Kidney (tissue), 13 donors: ENCODE measurements at regions not wholly inside any gene's neighbourhood (a gene's known extent, or its start where the extent isn't known, plus 50 kb on each side); places are given as distances from the start of the nearest gene placed in this dataset.
A peak's percentile ranks its signal among the peaks of the same experiment; 100 is the strongest.

Source experiments
- DNase-seq, 5 donors: peaks; one replicate each; pipeline ENCODE4 v3.0.0-alpha.2; 2013 to 2020
- FAIRE-seq: peaks from 2 replicates; lab custom pipeline; 2012; peaks lifted over from hg19 to GRCh38; lab: Jason Lieb, UNC
- H3K27ac ChIP-seq, 2 donors: one replicate each; pipeline ENCODE4 v1.7.0; 2013; ENCODE audit warnings: low read depth in 2 of 2, low read length in 2 of 2, inconsistent platforms in 1 of 2
- H3K27me3 ChIP-seq: one replicate; pipeline ENCODE4 v1.7.1; 2013; ENCODE audit warnings: low read length, inconsistent platforms; ENCODE audit not compliant: control insufficient read depth, insufficient read depth
- H3K36me3 ChIP-seq, 3 donors: one replicate each; pipeline versions ENCODE4 v1.7.0 to v1.7.1; 2013; ENCODE audit warnings: low read length in 3 of 3, control low read depth in 1 of 3, inconsistent platforms in 1 of 3; ENCODE audit not compliant: insufficient read depth in 3 of 3, control insufficient read depth in 2 of 3
- H3K4me1 ChIP-seq, 3 donors: one replicate each; pipeline versions ENCODE4 v1.7.0 to v1.7.1; 2013; ENCODE audit warnings: low read length in 3 of 3, inconsistent platforms in 1 of 3, low read depth in 1 of 3; ENCODE audit not compliant: control insufficient read depth in 2 of 3, insufficient read depth in 2 of 3
- H3K4me3 ChIP-seq, 3 donors: one replicate each; pipeline versions ENCODE4 v1.7.0 to v1.8.1; 2013; ENCODE audit warnings: low read length in 3 of 3, control low read depth in 1 of 3, inconsistent platforms in 1 of 3
- H3K9ac ChIP-seq, 3 donors: one replicate each; pipeline versions ENCODE4 v1.7.0 to v1.7.1; 2013; ENCODE audit warnings: low read length in 3 of 3, control low read depth in 1 of 3, inconsistent platforms in 1 of 3
- H3K9me3 ChIP-seq, 3 donors: one replicate each; pipeline versions ENCODE4 v1.7.0 to v1.7.1; 2013; ENCODE audit warnings: low read length in 3 of 3, control low read depth in 1 of 3, inconsistent platforms in 1 of 3; ENCODE audit not compliant: control insufficient read depth in 2 of 3, insufficient read depth in 1 of 3
- CTCF ChIP-seq: IDR thresholded peaks from 3 replicates; pipeline ENCODE4 v1.5.1; 2012; ENCODE audit warnings: mild to moderate bottlenecking, moderate library complexity, borderline replicate concordance; ENCODE audit not compliant: insufficient read depth; ENCODE audit errors: extremely low read depth
- intact Hi-C: fragments of 100-400 bp; cut with DNase I; formaldehyde crosslinking; loops from one replicate; pipeline ENCODE4 v1.11.1; 2022
- donor health status: control.
- donor health status: control.
- donor health status: control.
- donor health status: control.
- donor health status: control.
- donor health status: DM: yes; HTN: yes; CAD: no.
- donor health status: Normal renal cell carcinoma (clear cell type).

GRCh38 chr6:41469156-41470028 lies 76.8 kb upstream of the FOXP4 start:
- DNase-seq: peak in 4 of 5 donors; percentile 79 to 93 (median 82)
- Histone ChIP-seq H3K27me3 (peaks cover 13% of the 10 kb centered on the region), H3K4me3 (no peak overlapping the region), H3K27ac (no peak overlapping the region), H3K36me3 (no peaks in the 10 kb centered on the region), H3K9me3 (no peaks in the 10 kb centered on the region), H3K9ac (no peak overlapping the region), H3K4me1 (no peaks in the 10 kb centered on the region)
- no peak for FAIRE-seq
- TF ChIP-seq CTCF: no peak
- intact Hi-C loops: loop anchor here (10.0 kb wide), 1 partner anchor 125 kb away; no protein-coding TSS in a partner anchor

GRCh38 chr6:41470029-41470330 lies 76.2 kb upstream of the FOXP4 start:
- Histone ChIP-seq H3K27me3 (peaks cover 13% of the 10 kb centered on the region), H3K4me1 (no peaks in the 10 kb centered on the region), H3K36me3 (no peaks in the 10 kb centered on the region), H3K4me3 (no peak overlapping the region), H3K9me3 (no peaks in the 10 kb centered on the region), H3K9ac (no peak overlapping the region), H3K27ac (no peak overlapping the region)
- intact Hi-C loops: no loop called here
- TF ChIP-seq CTCF: no peak
- DNase-seq (peak; percentile 59 to 76 (median 69)), FAIRE-seq (no peak)

- no peak overlapping the region for H3K4me3 ChIP-seq
- FAIRE-seq: no peak
- no peaks in the 10 kb centered on the region for H3K9me3 ChIP-seq
- intact Hi-C loops: no loop called here
- H3K27ac ChIP-seq: no peak overlapping the region
- no peaks in the 10 kb centered on the region for H3K4me1 ChIP-seq
- DNase-seq: peak in 4 of 5 donors; percentile 50 to 88 (median 56)
- peaks cover 13% of the 10 kb centered on the region for H3K27me3 ChIP-seq
- no peak overlapping the region for H3K9ac ChIP-seq
- no peaks in the 10 kb centered on the region for H3K36me3 ChIP-seq
- no peak for TF ChIP-seq CTCF
Observed at GRCh38 chr6:41470331-41471063, 75.7 kb upstream of the FOXP4 start.
